ENCODE measurements at regions not wholly inside any gene's neighbourhood (a gene's known extent, or its start where the extent isn't known, plus 50 kb on each side); places are given as distances from the start of the nearest gene placed in this dataset.
"Not testable (repeated sequence)": the region's sequence is repeated elsewhere in the genome, so short reads cannot be mapped to it uniquely, and the experiment has no call there.

GRCh38 chr2:182598626-182599025 lies 117.4 kb upstream of the DNAJC10 start:
- DNase-seq = no peak

- no peak for DNase-seq
Measured at GRCh38 chr2:182605166-182605565, 110.9 kb upstream of the DNAJC10 start.

GRCh38 chr2:182606728-182607681 lies 109.1 kb upstream of the DNAJC10 start:
- DNase-seq = no peak

GRCh38 chr2:182608181-182608845 lies 107.7 kb upstream of the DNAJC10 start:
- DNase-seq = no peak

- DNase-seq = not testable (repeated sequence)
Measured at GRCh38 chr2:182609005-182609404, 107.1 kb upstream of the DNAJC10 start.

GRCh38 chr2:182610231-182610630 lies 105.8 kb upstream of the DNAJC10 start:
- no peak for DNase-seq

- DNase-seq = no peak
Measured at GRCh38 chr2:182611009-182611408, 105.0 kb upstream of the DNAJC10 start.

- no peak for DNase-seq
Measured at GRCh38 chr2:182615036-182615435, 101.0 kb upstream of the DNAJC10 start.

GRCh38 chr2:182616471-182617393 lies 99.3 kb upstream of the DNAJC10 start:
- no peak for DNase-seq

GRCh38 chr2:182618672-182619079 lies 97.4 kb upstream of the DNAJC10 start:
- DNase-seq = no peak

- DNase-seq = no peak
Measured at GRCh38 chr2:182619276-182619675, 96.8 kb upstream of the DNAJC10 start.

- DNase-seq = no peak
Measured at GRCh38 chr2:182621191-182621590, 94.9 kb upstream of the DNAJC10 start.

- no peak for DNase-seq
Measured at GRCh38 chr2:182621810-182622209, 94.2 kb upstream of the DNAJC10 start.

GRCh38 chr2:182622231-182622630 lies 93.8 kb upstream of the DNAJC10 start:
- no peak for DNase-seq

- DNase-seq = no peak
Measured at GRCh38 chr2:182625814-182626213, 90.2 kb upstream of the DNAJC10 start.

GRCh38 chr2:182628916-182629315 lies 87.1 kb upstream of the DNAJC10 start:
- DNase-seq = no peak

- DNase-seq = no peak
Measured at GRCh38 chr2:182630207-182630606, 85.8 kb upstream of the DNAJC10 start.

GRCh38 chr2:182631299-182631698 lies 84.8 kb upstream of the DNAJC10 start:
- DNase-seq = no peak

GRCh38 chr2:182634386-182634785 lies 81.7 kb upstream of the DNAJC10 start:
- no peak for DNase-seq

- DNase-seq = no peak
Measured at GRCh38 chr2:182636699-182637098, 79.4 kb upstream of the DNAJC10 start.

GRCh38 chr2:182638667-182639066 lies 77.4 kb upstream of the DNAJC10 start:
- no peak for DNase-seq

- DNase-seq = no peak
Measured at GRCh38 chr2:182639971-182640370, 76.1 kb upstream of the DNAJC10 start.

GRCh38 chr2:182642328-182642727 lies 73.7 kb upstream of the DNAJC10 start:
- no peak for DNase-seq

Measured in NCI-H1436 treated with DMSO at 0.1 percent for 48 hours (cell line).